HT1080 (cell line): ENCODE measurements at regions not wholly inside any gene's neighbourhood (a gene's known extent, or its start where the extent isn't known, plus 50 kb on each side); places are given as distances from the start of the nearest gene placed in this dataset.
A peak's percentile ranks its signal among the peaks of the same experiment; 100 is the strongest.

ENCODE experiments used
- DNase-seq: peaks from one replicate; pipeline ENCODE4 v3.0.0-alpha.2; 2015; ENCODE audit warnings: low read depth

DNA sequence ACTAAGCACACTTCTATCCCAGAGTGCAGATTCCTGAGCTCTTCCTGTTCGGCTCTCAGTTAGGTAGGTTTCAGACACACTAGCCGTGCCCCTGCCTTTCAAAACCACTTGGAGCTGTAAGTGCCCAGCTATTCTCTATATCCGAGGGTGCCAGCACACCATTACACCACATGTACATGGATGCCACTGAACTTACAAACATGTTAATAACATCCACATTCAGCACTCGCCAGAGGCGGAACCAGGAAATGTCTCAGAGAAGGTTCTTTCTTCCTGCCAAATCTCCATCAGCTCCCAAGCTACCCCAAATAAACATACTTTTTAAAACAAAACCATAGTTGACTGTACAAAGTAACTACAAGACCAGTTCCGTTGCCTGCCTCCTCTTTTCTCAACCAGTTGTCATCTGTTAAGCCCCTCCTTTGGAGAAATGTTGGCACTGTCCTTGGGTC lies 78.4 kb upstream of the CTTNBP2NL start:
- DNase-seq, result no peak

DNA sequence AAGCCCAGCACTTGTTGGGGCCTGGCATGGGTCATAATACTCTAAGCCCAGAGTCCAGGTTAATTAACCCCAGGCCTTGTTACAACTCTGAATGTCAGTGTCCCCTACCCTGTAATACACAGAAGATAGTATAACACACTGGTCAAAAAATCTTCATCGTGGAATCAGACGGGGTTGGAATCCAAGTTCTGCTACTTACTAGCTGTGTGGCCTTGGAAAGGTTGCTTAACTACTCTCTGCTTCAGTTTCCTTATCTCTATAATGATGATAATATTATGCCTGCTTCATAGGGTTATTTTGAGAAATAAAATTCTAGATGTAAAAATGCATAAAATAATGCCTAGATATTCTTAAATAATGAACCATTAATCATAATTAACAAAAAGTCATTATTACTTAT lies 77.8 kb upstream of the CTTNBP2NL start:
- no peak for DNase-seq

DNA sequence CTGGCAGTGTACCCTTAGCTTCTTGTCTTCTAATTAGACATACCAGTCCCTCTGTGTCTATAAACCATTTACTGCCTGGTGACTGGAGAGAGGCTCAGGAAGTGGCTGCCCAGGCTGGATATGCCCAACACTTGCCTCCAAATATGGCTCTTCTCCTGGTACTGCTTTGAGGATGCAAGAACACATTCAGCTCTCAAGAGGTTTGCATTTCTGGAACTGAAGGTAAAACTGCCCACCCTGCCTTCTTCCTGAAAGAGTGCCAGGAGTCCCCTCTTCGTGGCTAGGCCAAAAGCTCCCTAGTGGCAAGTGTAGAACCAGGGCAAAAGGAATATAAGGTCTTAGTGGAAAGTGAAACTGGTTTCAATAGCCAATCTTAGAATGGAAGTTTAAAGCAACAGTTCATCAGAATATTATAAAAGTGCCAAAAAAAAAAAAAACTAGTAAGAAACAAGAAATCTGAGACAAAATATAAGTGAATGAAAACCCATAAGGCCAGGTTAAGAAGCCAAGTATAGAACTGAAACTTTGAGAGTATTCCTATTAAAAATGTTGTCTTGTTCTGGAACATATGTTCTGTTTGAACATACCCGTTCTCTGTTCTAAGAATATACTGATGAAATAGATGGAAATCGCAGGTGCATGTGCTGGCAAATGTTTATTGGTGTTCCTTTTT lies 77.2 kb upstream of the CTTNBP2NL start:
- no peak for DNase-seq

DNA sequence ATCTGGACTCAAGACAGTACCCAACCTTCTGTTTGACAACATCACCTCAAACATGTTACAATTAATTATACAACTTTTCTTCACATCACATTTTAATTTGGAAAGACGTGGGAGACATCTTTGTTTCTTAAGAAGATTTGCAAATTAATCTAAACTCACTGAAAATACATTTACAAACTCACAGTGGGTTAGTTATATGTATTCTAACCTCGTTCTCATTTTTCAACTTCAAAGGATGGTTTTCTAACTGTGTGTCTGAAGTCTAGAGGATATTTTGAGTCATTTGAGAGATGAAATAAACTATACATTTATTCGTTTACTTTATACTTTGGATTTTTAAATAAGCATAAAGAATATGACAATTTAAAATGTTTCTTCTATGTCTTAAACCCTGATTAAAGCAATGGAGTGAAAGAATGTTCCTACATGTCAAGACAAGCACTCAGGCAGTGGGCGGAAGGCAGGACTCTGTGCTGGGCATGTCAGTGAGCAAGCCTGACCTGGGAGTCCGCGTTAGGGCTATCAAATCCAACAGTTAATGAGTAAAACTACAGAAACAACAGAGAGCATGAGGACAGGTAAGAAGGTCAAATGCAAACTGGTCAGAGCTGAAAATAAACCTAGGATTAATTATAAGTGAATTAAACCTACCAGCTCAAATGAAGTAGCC lies 76.5 kb upstream of the CTTNBP2NL start:
- no peak for DNase-seq

DNA sequence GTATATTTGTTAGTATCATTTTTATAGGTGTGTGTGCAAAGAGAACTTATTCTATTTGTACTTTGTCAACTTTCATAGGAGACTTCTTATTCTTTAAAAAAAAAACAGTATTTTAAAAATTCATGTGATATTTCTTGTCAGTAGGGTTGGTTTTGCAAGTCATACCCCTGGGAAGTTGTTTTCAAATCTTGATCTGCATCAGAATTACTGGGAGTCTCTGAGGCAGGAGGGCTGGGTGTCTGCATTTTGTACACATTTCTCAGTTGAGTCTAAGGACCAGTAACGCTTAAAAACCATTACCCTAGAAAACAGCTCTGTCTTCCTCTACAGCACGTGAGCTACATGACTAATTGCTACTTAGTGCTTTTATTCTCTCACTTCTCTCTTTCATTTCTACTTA lies 76.0 kb upstream of the CTTNBP2NL start:
- DNase-seq, result no peak

DNA sequence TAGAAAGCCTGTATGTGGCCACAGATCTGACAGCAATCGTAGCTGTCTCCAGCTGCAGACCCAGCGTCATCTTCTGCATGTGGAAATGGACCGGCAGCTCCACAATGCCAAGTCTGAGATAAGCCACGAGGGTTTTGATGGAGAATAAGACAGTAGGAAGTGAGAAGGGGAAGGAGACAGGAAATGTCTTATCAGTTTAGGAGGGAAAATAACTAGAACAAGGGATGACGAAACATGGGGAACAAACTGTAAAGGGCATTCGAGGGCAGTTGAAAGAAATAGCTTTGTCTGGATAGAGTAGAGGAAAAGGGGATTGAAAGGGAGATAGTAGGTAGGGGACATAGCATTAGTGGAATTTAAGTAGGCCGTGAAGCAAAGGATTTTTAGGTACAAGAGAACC lies 74.0 kb upstream of the CTTNBP2NL start:
- DNase-seq, result no peak

DNA sequence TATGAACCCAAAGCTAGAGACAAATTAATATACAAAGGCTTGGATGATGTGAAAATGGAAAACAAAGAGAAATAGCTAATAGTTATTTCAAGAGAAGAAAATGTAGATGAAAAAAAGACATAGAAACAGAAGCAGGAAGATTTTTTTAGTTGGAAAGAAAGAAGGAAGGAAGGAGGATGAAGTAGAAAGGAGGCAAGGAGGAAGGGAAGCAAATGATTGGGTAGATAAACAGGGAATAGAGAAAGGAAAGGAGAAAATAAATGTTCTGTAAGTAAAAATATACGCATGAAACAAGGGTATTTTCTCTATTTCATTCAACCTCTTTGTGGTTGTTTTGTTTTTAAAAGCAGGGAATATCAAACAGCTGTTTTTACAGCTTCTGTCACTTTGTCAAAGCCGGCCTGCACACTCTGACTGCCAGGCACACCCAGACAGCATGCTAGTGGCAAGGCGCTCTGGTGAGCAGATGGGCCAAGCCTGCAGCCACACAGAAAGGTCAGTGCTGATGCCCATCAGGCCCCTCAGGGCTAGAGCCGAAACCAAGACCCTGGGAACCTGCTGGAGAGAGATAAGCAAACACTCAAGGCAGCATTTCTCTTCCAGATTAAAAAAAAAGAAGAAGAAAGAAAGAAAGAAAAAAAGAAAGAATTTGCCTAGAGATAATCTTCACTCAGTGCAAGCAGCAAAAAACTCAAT lies 72.9 kb upstream of the CTTNBP2NL start:
- no peak for DNase-seq

DNA sequence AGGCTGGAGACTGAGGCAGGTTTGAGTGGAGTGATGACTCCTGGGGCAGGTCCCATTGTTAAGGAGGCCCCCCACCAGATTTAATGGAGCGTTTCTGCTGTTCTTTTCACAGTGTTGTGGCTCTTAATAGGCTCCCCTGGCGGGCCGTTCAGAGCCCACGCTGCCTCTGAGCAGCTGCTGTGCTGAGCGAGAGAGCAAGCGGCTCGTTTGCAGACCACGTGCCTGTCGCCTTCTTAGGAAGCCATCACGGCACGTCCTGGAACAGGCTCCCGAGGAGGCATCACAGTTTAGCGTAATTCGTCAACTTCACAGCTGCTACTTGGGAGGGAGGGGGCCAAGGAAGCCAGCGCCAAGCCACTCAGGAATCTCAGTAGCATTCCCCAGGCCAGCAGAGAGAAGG lies 70.5 kb upstream of the CTTNBP2NL start:
- DNase-seq, result no peak

DNA sequence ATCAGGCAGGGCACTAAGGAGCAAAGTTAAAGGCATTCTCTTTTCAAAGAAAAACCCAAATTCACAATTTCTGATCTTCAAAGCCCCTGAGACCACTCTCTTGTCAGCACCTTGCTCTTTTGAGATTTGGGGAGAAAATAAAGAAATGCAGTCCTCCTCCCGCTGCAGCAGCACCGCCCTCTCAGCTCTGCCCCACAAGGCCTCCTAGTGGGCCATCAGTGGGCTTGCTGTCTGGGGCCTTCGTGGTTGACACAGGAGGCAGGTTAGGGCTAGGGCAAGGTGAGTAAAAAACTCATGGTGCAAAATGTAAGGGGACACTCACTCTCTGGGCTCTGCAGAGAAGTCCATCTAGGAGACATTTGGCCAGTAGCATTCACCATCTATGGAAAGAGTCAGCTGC lies 67.4 kb upstream of the CTTNBP2NL start:
- no peak for DNase-seq

DNA sequence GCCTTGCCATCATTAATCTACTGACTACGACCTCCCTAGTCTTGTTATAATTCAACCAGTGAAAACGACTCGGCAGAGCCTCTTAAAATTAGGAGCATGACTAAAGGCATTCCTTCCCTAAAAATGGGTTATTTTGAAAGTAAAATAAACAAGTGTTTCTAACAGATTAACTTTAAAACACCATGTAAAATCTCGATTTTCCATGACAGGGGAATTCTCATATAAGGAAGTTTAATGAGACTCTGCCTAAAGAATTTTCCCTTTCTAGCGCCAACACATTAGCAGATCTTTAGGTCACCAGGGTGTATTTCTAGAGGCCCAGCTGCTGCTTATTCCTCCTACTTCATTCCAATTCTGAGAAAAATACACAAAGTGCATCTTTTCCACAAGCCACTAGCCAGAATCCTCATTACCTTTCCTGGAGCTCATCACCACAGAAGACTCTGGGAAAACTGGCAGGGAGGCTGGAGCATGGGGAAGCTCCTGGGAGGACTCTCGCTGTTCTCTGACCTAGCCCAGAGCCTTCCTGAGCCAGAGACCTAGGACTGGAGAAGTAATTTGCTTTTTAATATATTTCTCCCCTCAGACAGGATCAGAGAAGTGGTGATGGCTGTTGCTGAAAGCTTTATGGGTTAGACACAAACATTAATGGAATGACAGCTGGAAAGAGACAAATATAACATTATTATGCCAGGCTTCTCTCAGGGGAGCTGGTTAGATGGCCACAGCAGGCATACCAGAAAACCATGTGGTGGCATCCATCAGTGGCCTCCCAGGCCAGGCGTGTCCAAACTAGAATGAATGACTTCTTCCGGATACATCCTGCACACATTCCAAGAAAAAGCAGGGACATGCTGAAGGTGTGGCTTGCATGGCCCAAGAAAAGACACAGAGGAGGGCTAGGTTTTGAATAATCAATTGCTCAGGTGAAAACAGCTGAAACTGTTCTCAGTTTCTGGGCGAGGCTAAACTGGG lies 63.6 kb upstream of the CTTNBP2NL start:
- DNase-seq, result no peak

DNA sequence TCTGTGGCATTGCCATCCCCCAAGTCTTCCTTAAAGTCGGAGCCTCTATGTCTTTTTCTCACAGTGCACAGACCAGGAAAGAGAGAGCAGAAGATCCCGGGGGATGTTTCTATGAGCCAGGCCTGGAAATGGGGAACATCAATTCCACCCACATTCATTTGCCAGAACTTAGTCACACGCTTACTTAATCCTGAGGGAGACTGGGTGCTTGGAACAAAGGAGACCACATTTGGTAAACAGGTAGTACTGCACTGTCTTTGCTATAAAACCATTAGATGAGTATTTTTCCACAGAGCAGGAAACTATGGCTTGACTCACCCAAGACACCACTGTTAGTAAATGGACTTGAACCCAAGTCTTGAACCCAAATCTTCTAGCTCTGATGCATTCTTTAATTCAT lies 60.7 kb upstream of the CTTNBP2NL start:
- no peak for DNase-seq

DNA sequence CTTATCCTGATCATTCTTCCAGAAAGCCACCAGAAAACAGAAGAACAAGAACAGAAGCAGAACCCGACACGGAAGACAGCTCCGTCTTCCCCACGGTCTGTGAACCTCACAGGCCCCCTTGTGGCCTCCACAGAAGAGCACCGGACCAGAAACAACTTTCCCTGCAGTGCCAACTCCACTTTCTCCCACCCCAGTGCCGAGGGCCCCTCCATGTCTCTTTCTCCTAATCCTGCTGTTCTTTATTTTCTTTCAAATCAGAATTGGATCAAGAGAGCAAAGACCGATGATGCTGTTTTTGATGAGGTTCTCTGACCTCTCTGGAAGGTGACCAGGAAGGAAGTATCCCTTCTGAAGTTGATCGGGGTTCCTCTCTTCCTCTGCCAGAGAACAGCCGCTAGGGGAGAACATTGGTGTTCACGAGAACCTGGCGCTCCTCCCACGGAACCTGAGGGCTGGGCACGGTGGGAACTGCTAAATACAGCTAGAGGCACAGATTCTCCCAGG lies 58.9 kb upstream of the CTTNBP2NL start:
- peak; percentile 42 for DNase-seq

DNA sequence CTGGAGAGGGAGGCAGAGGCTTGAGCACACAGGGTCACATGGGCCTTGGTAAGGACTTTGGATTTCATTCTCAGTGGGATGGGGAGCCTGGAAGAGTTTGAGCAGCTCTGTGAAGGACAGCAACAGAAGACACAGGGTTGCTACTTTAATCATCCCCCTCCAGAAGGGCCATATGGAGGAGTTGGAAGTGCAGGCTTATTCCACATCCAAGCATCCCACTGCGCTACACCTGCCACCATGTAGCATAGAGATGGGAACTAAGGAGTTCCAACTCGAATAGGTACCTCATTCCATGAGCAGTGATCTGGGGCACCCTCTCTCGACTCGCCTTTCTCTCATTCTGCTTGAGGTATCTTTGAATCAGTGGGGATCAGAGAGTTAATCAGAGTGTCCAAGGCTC lies 54.0 kb upstream of the CTTNBP2NL start:
- no peak for DNase-seq

DNA sequence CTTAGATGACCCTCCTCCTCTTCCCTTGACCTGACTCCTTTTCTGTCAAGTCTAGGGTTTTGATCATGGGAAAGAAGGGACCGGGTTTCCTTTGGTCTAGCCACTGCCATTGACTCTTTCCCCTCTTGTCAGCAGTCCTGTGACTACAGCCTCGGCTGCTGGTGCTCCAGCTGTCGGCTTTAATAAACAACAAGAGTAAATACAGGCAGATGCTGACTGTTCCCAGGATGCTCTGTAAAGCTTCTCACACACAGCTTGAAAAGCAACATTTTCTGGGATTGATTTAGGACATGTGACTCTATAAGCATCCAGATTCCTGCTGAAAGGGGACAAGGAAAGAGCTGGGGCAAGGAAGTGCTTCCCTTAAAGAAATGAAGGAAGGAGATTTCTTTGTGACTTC lies 53.5 kb upstream of the CTTNBP2NL start:
- DNase-seq, result no peak

DNA sequence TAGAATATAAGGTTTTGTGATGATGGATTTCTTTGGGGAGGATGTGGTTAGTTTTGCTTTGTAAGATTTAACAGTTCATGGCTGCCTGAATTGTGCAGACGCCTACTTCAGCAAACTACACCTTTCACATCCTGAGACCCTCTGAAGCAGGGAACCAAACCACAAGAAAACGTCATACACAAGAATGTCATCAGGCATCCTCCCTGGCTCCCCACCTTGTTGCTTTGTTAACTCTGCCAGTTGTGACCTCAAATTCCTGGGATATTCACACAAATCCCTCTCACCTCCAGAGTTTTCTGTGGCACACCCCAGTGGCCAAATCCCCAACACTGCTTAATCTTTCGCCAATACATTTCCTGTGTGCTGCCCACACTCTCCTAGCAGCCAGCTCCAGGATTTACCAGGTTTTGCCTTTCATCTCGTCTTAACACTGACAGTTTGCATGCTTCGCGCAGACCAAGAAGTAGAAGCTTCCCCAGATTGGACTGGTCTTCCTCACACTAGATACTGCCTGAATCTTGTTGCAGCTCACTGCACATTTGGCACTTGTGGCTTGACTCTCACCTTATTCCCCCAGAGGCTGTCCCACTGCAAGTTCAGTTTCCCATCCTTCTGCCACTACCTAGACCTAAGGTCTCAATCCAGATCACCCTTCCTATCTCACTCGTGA lies 51.1 kb upstream of the CTTNBP2NL start:
- DNase-seq, result peak; percentile 29
